Large intestine (tissue), 3 donors: ENCODE measurements at regions not wholly inside any gene's neighbourhood (a gene's known extent, or its start where the extent isn't known, plus 50 kb on each side); places are given as distances from the start of the nearest gene placed in this dataset.

Experiments
- DNase-seq, 2 donors: peaks; one replicate each; pipeline versions ENCODE4 v3.0.0 to v3.0.0-alpha.2; 2013
- H3K27ac ChIP-seq: one replicate; pipeline ENCODE4 v1.5.1; 2013; ENCODE audit warnings: low read length
- H3K27me3 ChIP-seq: 2 replicates; pipeline ENCODE4 v1.6.1; 2013; ENCODE audit warnings: low read length; ENCODE audit not compliant: control insufficient read depth, insufficient read depth
- H3K36me3 ChIP-seq: 2 replicates; pipeline ENCODE4 v1.6.1; 2013; ENCODE audit warnings: low read length; ENCODE audit not compliant: control insufficient read depth, insufficient read depth
- H3K4me1 ChIP-seq: one replicate; pipeline ENCODE4 v1.6.1; 2013; ENCODE audit warnings: low read length; ENCODE audit not compliant: control insufficient read depth, insufficient read depth
- H3K4me3 ChIP-seq: one replicate; pipeline ENCODE4 v1.5.1; 2013; ENCODE audit warnings: low read length
- H3K9me3 ChIP-seq: one replicate; pipeline ENCODE4 v1.6.1; 2013; ENCODE audit warnings: mild to moderate bottlenecking, low read depth, low read length, moderate library complexity; ENCODE audit not compliant: control insufficient read depth
- WGBS: methylation state at CpG from one replicate; pipeline ENCODE4 v1.1.5; 2013; ENCODE audit warnings: low lambda C conversion rate; ENCODE audit not compliant: insufficient coverage; 5-methylcytosine and 5-hydroxymethylcytosine counted together

DNA sequence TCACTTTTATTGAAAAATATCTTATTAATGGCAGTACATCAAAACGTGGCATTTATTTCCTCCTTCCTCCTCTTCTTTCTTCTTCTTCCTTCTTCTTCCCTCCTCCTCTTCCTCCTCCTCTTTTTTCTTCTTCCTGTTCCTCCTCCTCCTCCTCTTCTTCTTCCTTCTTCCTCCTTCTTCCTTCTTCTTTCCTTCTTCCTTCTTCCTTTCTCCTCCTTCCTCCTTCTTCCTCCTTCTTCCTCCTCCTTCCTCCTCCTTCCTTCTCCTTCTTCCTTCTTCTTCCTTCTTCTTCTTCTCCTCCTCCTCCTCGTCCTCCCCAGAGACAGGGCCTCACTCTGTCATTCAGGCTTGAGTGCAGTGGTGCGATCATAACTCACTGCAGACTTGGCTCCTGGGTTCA lies 457.2 kb downstream of the AEBP2 start:
- H3K4me1 ChIP-seq, result no peaks in the 10 kb centered on the region
- WGBS, result 89% methylated on average over 2 of the region's 3 CpGs
- H3K27me3 ChIP-seq, result no peaks in the 10 kb centered on the region

DNA sequence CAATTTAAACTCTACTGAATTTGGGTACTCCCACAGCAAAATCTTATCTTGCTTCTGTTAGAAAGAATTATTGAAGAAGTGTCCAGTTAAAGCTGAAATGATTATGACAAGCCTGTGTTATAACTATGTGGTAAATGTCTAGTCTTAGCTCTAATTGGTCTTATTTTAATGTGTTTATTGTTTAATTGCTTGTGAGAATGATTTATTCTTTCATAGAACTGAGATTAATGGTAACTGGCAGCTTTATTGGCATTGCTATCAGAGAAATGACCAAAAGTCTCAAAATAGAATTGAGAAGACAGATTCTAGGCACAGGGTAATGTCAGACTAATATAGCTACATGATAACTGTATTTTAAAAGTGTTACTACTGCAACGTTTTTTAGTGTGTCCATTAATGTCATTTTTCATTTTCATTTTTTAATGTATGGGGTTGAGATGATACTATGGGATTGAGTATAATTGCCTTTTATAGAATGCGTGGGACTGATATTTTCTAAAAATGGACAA lies 458.7 kb downstream of the AEBP2 start:
- Histone ChIP-seq H3K27ac (no peak overlapping the region), H3K9me3 (no peaks in the 10 kb centered on the region), H3K4me1 (no peaks in the 10 kb centered on the region), H3K27me3 (no peaks in the 10 kb centered on the region), H3K36me3 (no peaks in the 10 kb centered on the region), H3K4me3 (no peak overlapping the region)
- DNase-seq, result no peak
- WGBS, result 50% methylated on average over 1 of the region's 2 CpGs

More for the DNA sequence above, 457.2 kb downstream of the AEBP2 start:
- Histone ChIP-seq H3K9me3 (no peaks in the 10 kb centered on the region), H3K36me3 (no peaks in the 10 kb centered on the region), H3K4me3 (no peak overlapping the region), H3K27ac (no peak overlapping the region)
- DNase-seq, result no peak

DNA sequence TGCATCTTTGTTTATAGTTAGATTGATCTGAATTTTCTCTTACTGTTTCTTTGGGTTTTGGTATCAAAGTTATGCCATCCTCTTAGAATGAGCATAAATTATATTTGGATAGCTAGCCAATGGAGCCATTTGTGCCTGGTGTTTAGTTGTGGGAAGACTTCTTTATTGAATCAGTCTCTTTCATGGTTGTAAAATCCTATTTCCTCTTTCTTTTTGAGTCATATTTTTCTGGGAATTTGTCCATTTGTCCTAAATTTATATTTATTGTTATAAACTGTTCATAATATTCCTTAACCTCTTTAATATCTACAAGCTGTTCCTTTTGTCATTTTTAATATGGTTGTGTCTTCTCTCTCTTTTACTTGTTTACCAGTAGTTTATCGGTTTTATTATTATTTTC lies 462.5 kb downstream of the AEBP2 start:
- Histone ChIP-seq H3K27ac (no peak overlapping the region), H3K36me3 (no peaks in the 10 kb centered on the region), H3K27me3 (no peaks in the 10 kb centered on the region), H3K4me3 (no peak overlapping the region), H3K9me3 (no peaks in the 10 kb centered on the region), H3K4me1 (no peaks in the 10 kb centered on the region)
- WGBS, result 88% methylated on average over 1 of the region's 1 CpG
- no peak for DNase-seq

- Histone ChIP-seq H3K4me1 (no peaks in the 10 kb centered on the region), H3K9me3 (no peaks in the 10 kb centered on the region)
Observed at GRCh38 chr12:19904819-19905218, 463.5 kb upstream of the PDE3A start.

DNA sequence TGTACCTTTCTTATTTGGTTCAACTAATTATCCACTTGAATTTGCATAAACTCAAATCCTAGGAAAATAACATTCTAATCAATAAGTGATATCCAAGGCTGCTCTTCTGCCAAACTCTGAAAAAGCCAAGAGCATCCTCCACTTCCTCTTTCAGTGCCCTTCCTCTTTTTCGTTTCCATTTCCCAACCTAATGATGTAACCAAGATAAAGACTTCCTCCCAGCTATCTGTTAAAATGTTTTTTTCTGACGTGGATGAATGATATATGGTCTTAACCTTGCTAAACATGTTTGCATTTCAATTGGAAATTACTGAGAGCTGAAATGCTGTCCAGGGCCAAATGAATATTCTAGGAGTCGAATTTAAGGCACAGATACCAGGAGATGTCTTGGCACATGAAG lies 459.5 kb upstream of the PDE3A start:
- Histone ChIP-seq H3K9me3 (no peaks in the 10 kb centered on the region), H3K27me3 (no peaks in the 10 kb centered on the region), H3K4me3 (no peak overlapping the region), H3K4me1 (no peaks in the 10 kb centered on the region), H3K36me3 (no peaks in the 10 kb centered on the region), H3K27ac (no peak overlapping the region)
- DNase-seq, result no peak
- 11% methylated on average over 1 of the region's 3 CpGs for WGBS

More at GRCh38 chr12:19904819-19905218, 463.5 kb upstream of the PDE3A start:
- Histone ChIP-seq H3K4me3 (no peak overlapping the region), H3K36me3 (no peaks in the 10 kb centered on the region), H3K27me3 (no peaks in the 10 kb centered on the region), H3K27ac (no peak overlapping the region)
- no peak for DNase-seq
- no CpG with 5 or more reads among the region's 1 CpG for WGBS

DNA sequence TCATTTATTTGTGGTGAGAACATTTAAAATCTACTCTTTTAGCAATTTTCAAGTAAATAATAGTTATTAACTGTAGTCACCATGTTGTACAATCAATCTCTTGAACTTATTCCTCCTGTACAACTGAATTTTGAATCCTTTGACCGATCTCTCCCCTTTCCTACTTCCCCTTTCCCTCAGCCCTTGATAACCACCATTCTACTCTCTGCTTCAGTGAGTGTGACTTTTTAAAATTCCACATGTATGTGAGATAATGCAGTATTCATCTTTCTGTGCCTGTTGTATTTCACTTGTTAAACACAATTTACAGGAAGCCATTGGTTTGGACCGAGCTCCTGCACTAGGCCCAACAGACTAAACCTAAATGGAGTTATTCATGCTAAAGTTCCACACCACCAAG lies 458.9 kb upstream of the PDE3A start:
- Histone ChIP-seq H3K4me1 (peaks cover under 1% of the 10 kb centered on the region), H3K36me3 (no peaks in the 10 kb centered on the region), H3K27me3 (no peaks in the 10 kb centered on the region), H3K9me3 (no peaks in the 10 kb centered on the region), H3K4me3 (no peak overlapping the region), H3K27ac (no peak overlapping the region)
- 0% methylated on average over 1 of the region's 2 CpGs for WGBS
- DNase-seq, result no peak

DNA sequence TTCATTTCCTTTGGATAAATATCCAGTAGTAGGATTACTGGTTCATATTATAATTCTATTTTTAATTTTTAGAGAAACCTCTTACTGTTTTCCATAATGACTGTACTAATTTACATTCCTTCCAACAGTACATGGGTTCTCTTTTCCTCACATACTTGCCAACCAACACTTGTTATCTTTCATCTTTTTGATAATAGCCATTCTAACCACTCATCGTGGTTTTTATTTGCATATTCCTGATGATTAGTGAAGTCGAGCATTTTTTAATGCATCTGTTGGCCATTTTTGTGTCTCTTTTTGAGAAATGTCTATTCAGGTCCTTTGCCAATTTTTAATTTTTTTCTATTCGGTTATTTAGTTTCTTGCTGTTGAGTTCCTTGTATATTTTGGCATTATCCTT lies 457.7 kb upstream of the PDE3A start:
- 88% methylated on average over 3 of the region's 3 CpGs for WGBS

GRCh38 chr12:19912991-19913390 lies 455.3 kb upstream of the PDE3A start:
- WGBS, result no CpG with 5 or more reads among the region's 5 CpGs
- Histone ChIP-seq H3K36me3 (no peaks in the 10 kb centered on the region), H3K27me3 (no peaks in the 10 kb centered on the region), H3K4me1 (peaks cover 16% of the 10 kb centered on the region), H3K4me3 (no peak overlapping the region), H3K9me3 (no peaks in the 10 kb centered on the region), H3K27ac (no peak overlapping the region)
- peak; percentile 60 to 76 for DNase-seq

More for the DNA sequence above, 457.7 kb upstream of the PDE3A start:
- no peak for DNase-seq
- Histone ChIP-seq H3K4me3 (no peak overlapping the region), H3K4me1 (peaks cover 8% of the 10 kb centered on the region), H3K9me3 (no peaks in the 10 kb centered on the region), H3K27ac (no peak overlapping the region), H3K36me3 (no peaks in the 10 kb centered on the region), H3K27me3 (no peaks in the 10 kb centered on the region)

GRCh38 chr12:19915392-19916195 lies 452.7 kb upstream of the PDE3A start:
- peak; percentile 23 to 62 for DNase-seq
- WGBS, result 80% methylated on average over 1 of the region's 3 CpGs
- Histone ChIP-seq H3K27me3 (no peaks in the 10 kb centered on the region), H3K4me3 (no peak overlapping the region), H3K4me1 (peaks cover 16% of the 10 kb centered on the region), H3K9me3 (no peaks in the 10 kb centered on the region), H3K27ac (peak overlapping the region; percentile 1), H3K36me3 (no peaks in the 10 kb centered on the region)

DNA sequence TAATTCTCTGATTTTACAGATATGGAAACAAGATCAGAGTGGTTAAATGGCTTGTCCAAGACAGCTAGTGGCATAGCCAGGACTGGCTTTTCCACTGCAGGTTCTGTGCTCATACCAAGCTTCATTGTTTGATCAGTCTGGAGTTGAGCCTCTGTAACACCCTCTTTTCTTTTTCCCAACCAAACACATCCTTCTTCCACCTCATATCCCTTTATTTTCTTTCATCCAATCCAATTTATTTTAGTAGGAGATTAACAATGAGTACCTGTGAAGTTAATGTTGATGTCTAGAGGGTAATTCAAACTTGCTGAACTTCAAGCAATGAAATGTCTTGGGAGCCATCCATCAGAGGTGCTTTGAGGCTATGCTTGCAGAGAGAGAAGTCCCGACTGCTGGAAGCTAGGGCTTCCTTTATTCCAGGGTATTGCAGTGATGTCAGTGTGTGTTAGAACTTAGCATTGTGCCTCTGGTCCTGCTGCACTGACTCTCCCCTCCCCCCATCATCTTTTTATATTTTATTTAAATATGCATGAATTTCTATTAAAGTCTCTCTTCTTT lies 452.1 kb upstream of the PDE3A start:
- DNase-seq, result peak in 1 of 2 donors; percentile 14
- Histone ChIP-seq H3K27ac (peak overlapping the region; percentile 1), H3K27me3 (no peaks in the 10 kb centered on the region), H3K9me3 (no peaks in the 10 kb centered on the region), H3K4me1 (peaks cover 16% of the 10 kb centered on the region), H3K36me3 (no peaks in the 10 kb centered on the region), H3K4me3 (no peak overlapping the region)
- WGBS, result 100% methylated on average over 1 of the region's 1 CpG
